ENCODE measurements at regions not wholly inside any gene's neighbourhood (a gene's known extent, or its start where the extent isn't known, plus 50 kb on each side); places are given as distances from the start of the nearest gene placed in this dataset.

GRCh38 chr21:39055167-39055767, 128.0 kb downstream of the PSMG1 start:
- DNase-seq (ENCODE audit: low read depth in 2 of 2) = no peak

- DNase-seq (ENCODE audit: low read depth in 2 of 2) = no peak
These were observed 129.2 kb downstream of the PSMG1 start for GRCh38 chr21:39054066-39054465.

DNA sequence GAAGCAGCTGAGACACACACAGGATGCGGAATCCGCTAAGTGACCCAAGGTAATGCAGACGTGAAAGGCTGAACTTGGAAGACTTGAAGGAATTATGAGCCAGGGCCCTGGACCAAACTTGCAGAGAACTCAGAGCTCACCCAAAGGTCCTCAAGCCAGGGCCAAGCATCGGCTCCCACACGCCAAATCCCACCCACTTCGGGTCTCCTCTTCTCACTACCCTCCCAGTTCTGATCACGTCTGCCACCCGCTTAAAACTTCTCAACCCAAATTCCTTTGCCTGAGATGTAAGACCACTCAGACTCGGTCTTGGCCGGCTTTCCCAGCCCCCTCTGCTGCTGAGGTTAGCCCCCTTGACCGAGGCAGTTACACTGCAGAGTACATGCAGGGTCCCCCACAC, 130.1 kb downstream of the PSMG1 start:
- DNase-seq (ENCODE audit: low read depth in 2 of 2) = no peak

- DNase-seq (ENCODE audit: low read depth in 2 of 2) = no peak
These were observed 130.5 kb downstream of the PSMG1 start for GRCh38 chr21:39052718-39053117.

DNA sequence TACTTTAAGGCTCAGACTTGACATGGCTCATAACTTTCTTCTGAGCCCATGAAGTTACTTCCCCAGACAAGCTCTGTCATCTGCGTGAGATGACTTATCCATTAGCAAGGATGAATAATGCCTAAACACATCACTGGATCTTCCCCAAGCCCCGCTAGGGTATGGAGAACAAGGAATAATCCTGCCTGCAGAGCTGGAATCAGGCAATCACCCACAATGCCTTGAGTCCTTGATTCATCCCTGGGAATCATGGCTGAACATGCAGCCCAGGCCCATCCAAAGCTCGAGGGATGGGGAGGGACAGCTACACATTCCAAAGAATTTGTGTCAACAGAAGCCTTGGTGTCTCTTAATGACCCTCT, 131.7 kb downstream of the PSMG1 start:
- no peak for DNase-seq (ENCODE audit: low read depth in 2 of 2)

DNA sequence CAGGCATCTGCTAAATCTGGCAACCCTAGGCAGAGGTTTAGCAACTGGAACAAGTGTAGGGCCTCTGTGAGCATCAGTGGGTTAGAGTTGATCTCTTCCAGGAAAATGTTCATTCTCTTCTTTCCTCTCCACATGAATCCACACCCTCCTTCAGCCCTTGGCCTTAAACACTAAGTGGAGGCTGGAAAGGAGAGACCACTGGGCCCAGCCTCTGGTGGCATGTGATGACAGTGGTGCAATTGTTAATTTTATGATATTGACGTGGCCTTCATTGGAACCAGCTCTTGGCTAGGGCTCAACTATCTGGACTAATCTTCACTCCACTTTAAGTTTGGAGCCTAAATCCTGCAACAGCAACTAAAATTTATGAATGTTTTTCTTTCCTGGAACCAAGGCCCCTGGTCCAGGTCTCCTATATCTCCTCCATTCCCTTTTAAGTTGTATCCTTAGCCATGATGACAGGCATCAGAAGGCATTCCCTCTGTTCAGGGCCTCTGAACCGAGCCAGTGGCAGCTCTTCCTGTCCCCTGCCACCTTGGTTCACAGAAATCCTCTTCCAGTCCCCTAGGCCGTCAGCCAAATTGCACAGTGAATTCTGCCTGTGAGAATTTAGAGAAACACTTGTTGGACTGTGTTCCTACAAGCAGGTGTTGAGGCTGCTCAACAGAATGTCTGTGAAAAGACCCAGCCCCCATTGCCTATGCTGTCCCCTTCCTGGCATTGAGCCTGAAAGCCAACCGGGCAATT, 132.2 kb downstream of the PSMG1 start:
- DNase-seq (ENCODE audit: low read depth in 2 of 2) = no peak

- DNase-seq (ENCODE audit: low read depth in 2 of 2) = no peak
These were observed 134.7 kb downstream of the PSMG1 start for GRCh38 chr21:39048574-39048973.

GRCh38 chr21:39048064-39048463, 135.2 kb downstream of the PSMG1 start:
- DNase-seq (ENCODE audit: low read depth in 2 of 2) = no peak

DNA sequence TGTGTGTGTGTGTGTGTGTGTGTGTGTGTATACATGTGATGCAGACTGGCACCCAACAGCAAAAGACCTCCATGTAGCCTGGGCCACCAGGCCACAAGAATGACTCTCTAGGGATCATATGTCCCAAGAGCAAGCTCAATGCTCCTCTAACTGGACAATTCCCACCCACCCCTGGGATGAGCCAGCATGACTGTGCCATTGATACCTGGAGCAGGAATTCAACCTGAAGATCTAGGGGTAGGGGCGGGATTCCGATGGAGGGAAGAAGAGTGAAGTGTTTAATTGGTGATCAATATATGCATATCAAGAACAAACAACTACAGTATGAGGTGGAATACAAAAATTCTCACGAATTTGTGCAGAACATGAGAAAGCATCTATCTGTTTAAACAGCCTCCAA, 136.2 kb downstream of the PSMG1 start:
- DNase-seq (ENCODE audit: low read depth in 2 of 2) = no peak

DNA sequence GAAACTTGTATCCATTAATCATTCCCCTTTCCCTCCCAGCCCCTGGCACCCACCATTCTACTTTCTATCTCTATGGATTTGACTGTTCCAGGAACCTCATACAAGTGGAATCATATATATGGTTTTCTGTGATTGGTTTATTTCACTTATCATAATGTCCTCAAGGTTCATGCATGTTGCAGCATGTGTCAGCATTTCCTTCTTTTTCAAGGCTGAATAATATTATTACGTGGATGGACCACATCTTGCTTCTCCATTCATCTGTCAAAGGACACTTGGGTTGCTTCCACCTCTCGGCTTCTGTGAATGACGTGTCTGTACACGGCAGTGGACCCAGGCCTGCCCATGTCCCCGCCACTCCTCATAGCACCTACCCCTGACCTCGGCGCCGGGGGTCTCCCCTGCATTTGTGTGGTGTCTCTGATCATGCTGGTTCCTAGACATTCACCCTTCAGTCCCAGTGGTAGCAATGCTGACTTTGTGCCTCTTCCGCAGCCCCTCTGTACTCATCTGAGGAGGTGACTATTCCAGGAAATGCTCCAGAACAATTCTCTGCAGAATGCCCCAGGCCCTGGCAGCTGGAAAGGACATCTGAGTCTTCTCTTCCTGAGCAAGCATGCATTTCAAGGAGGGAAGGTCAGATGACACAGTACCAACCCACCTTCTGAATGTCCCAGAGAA, 136.9 kb downstream of the PSMG1 start:
- no peak for DNase-seq (ENCODE audit: low read depth in 2 of 2)

- DNase-seq (ENCODE audit: low read depth in 2 of 2) = no peak
These were observed 141.4 kb downstream of the PSMG1 start for GRCh38 chr21:39041816-39042215.

DNA sequence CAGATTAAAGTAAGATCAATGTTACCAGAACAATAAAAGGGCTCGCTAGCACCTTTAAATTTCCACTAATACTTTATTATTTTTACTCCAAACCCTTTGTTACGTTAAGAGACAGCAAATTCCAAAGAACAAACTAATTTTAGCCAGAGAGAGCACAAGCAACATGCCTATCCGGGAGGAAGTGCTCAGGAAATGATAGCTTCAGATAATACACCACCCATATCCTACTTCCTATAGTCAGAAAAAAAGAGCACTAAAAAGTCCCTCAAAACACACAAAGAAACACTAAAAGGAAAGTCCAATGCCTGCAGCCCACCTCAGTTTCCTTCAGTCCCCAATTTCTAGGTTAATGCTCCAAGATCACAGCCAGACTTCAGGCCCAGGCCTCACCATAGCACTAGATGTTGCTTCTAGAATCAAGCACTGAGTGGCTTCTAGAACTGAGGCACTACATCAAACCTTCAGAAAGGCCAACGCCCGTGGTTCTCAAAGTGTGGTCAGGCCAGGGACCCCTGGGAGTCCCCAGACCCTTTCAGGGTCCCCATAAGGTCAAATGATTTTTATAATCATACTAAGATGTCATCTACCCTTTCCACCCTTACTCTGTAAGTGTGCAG, 142.6 kb downstream of the PSMG1 start:
- DNase-seq (ENCODE audit: low read depth in 2 of 2) = no peak

- no peak for DNase-seq (ENCODE audit: low read depth in 2 of 2)
These were observed 145.3 kb downstream of the PSMG1 start for GRCh38 chr21:39037807-39038405.

GRCh38 chr21:39036581-39036980, 146.7 kb downstream of the PSMG1 start:
- DNase-seq (ENCODE audit: low read depth in 2 of 2) = no peak

DNA sequence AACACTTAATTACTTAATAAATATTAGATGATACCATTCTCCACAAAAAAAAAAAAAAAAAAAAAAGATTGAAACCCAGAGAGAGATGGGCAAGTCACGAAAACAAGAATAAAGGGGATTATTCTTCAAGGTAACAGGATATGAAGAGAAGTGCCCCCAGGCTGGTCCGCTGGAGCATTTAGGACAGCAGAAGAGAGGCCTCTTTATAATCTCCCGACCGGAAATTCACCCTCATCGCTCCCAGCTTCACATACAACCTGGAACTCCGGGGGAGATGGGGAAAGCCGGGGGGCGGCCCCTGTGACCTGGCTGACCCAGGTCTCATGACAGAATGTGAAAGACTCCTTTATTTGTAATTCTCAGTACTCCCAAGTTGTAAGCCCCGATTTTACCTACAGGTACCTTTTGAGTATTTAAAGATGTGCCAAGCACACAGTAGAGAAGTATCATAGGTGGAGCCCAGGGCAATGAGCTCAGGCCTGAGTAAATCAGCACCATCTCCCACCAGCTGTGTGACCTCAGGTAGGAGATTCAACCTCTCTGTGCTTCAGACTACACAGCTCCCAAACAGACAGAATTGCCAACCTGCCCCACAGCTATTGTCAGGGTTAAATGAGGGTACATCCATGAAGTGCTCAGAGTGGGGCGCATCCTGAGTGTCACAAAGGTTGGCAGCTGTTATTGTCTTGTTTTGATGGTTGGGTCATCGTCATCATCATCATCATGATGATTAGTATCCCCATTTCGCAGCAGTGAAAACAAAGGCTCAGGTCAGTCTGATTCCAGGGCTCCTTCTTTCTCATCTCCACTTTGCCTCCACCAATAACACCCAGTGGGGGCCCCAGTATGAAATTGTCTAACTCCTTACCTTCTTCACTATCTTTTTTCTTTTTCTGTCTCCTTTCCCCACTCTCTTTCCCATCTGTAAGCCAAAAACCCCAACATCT, 148.4 kb downstream of the PSMG1 start:
- DNase-seq (ENCODE audit: low read depth in 2 of 2) = no peak

DNA sequence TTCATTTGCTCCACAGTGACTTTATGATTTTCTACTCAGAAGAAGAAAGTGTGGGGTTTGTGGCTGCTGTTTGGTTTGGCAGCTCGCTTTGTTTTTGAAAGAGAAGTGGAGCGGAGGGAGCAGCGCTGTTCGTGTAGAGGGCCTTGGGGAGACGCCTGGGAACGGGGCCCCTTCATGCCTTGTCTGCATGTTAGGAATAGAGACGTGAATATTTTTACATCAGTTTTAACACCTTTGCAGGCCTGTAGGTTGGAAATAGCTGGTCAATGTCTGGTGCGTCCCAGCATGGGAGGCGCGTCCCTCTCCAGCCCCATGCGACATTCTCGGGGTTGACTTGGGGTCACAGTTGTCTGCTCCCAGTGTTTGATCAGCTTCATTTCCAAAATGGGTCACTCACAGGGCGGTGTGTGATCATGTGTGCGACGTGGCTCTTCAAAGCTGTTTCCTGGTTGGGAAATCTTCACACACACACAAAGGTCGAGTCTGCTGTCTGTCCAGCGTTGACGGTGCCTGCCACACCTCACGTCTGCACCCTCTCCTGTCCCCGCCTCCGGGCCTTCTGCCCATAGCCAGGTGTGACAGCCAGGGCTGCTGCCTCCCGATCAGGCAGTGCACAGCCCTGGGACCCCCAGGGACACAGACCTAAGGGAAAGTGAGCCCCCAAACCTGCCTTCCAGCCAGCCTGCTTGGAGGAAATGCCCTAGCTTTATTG, 149.2 kb downstream of the PSMG1 start:
- DNase-seq (ENCODE audit: low read depth in 2 of 2) = no peak

DNA sequence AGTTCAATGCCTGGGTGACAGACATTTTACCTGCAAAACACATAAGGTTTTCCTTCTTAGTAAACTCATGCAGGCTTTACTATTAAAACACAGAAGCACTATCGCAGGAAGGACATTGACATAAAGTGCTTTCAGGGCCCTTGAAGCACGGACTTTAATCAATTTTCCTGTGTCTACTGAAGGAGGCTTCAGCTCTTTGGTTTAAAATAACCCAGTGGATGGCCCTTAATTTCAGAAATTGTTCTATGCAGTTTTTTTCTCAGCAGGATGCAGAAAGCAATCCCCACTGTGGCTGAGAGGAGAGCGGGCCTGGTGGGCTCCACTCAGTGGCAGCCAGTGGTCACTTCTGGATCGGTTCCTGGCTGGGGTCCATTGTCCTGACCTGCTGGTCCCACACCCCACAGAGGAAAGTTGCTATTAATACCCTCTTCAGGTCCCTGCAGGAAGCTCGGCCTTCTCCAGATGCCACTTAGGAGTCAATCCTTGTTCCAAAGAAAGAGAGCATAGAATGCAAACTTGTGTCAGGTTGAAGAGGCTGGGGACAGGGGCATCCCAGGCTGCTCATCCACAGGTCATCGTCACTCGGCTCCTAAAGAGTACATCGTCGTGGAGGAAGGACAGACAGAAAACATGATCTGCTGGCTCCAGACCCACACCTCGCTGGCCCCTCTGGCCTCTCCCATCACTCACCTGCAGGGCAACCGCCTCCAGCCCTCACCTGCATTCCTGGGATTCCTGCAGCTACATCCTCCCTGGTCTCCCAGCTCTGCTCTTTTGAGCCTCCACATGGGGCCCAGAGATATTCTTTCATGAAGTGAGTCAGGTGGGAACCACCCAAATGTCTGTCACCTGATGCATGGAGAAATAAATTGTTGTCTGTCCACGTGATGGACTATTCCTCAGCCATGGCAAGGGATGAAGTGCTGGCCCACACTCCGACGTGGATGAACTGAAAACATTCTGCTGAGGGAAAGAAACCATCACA, 153.1 kb downstream of the PSMG1 start:
- no peak for DNase-seq (ENCODE audit: low read depth in 2 of 2)

DNA sequence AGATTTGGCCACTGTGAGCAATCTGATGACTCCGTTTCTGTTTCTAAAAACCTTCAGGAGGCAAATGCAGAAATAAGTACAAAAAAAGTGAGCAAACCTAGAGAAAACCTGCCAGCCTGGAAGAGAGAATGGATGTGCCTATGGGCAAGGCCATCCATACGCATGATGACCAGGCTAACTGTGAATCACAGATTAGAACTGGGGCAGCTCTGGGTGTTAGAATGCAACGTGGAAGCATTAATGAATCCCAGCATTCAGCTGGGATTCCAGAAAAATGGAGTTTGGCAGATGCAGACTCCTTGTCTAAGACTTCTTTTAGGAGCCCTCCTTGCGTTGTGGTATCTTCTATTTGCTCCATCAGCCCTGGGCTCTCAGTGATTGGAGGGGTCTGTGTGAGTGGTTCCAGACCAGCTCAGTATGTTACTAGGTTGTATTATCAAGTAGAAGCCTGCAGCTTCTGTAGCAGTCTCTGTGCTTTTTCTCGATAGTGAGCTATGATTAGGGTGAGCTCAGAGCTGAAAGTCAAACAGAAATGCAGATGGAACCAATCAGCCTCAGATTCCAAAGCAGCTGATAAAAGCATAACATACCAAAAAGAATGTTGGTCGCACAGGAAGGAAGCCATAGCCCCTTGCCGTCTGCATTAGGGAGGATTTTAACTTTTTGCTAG, 154.0 kb downstream of the PSMG1 start:
- no peak for DNase-seq (ENCODE audit: low read depth in 2 of 2)

GRCh38 chr21:39025198-39025597, 158.1 kb downstream of the PSMG1 start:
- no peak for DNase-seq (ENCODE audit: low read depth in 2 of 2)
